ENCODE measurements at regions not wholly inside any gene's neighbourhood (a gene's known extent, or its start where the extent isn't known, plus 50 kb on each side); places are given as distances from the start of the nearest gene placed in this dataset.

DNA sequence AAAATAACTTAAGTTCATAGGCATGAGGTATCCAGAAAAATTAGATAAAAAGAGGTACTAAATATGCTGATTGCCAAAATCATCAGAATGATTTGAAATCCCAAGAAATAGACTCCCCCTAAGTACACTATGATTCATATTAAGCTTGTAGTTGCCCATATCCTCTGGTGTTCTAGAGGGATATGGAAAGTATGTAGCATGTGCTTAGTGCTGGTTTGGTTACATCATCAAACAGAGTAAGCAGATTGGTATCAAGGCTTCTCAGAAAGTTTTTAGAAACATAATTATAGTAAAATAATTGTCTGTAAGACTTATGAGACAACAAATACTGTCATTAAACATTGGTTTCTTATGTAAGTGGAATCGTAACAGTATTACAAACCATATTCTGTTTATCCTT lies 166.4 kb downstream of the FAXC start:
- Histone ChIP-seq H4K91ac (ENCODE audit: insufficient read length, low read depth, low read length) (no peak overlapping the region), H3K23me2 (ENCODE audit: insufficient read length, low read depth, low read length, poor library complexity, severe bottlenecking) (no peaks in the 10 kb centered on the region), H4K20me1 (ENCODE audit: control insufficient read depth, insufficient read depth, insufficient read length) (no peaks in the 10 kb centered on the region), H3K23ac (ENCODE audit: insufficient read length, low read depth, low read length) (no peak overlapping the region), H2BK12ac (ENCODE audit: insufficient read length, low read depth, low read length) (no peak overlapping the region), H3K9ac (ENCODE audit: extremely low read depth, insufficient read length, low read length) (no peak overlapping the region), H2BK5ac (ENCODE audit: insufficient read length, low read length) (no peak overlapping the region), H2AFZ (ENCODE audit: low read length) (no peak overlapping the region), H3K27ac (ENCODE audit: insufficient read length, low read depth, low read length) (no peak overlapping the region), H2AK5ac (ENCODE audit: insufficient read length, low read length) (no peak overlapping the region), H3K14ac (ENCODE audit: insufficient read depth, low read length) (no peak overlapping the region), H3K27me3 (ENCODE audit: insufficient read depth, low read length) (no peaks in the 10 kb centered on the region), H3K9me3 (ENCODE audit: control insufficient read depth, low read depth, low read length) (peaks cover 6% of the 10 kb centered on the region), H3K79me1 (ENCODE audit: insufficient read depth, low read depth, low read length, poor library complexity, severe bottlenecking) (no peaks in the 10 kb centered on the region), H2BK15ac (ENCODE audit: low read depth, low read length) (no peak overlapping the region), H3K4me2 (ENCODE audit: insufficient read depth, insufficient read length, low read length) (no peak overlapping the region), H4K5ac (ENCODE audit: insufficient read length, low read depth, low read length) (no peak overlapping the region), H3K56ac (ENCODE audit: insufficient read length, low read depth, low read length) (no peak overlapping the region), H3K18ac (ENCODE audit: insufficient read length, low read depth, low read length) (no peak overlapping the region), H3T11ph (ENCODE audit: low read length) (no peak overlapping the region), H4K8ac (replicated peaks; ENCODE audit: insufficient read length, low read depth, low read length) (no peak overlapping the region), H3K79me2 (ENCODE audit: insufficient read depth, low read length) (no peaks in the 10 kb centered on the region), H3K4me1 (ENCODE audit: insufficient read depth, low read length) (no peaks in the 10 kb centered on the region; the same call in 1 of the 2 replicates), H2BK120ac (ENCODE audit: low read depth, low read length, poor library complexity, severe bottlenecking) (no peak overlapping the region), H2BK20ac (ENCODE audit: low read depth, low read length, poor library complexity, severe bottlenecking) (no peak overlapping the region), H3K4ac (ENCODE audit: low read depth, low read length) (no peak overlapping the region)
- H3K4me3 Mint-ChIP-seq, result no peak overlapping the region
- TF ChIP-seq, protein P1, sequence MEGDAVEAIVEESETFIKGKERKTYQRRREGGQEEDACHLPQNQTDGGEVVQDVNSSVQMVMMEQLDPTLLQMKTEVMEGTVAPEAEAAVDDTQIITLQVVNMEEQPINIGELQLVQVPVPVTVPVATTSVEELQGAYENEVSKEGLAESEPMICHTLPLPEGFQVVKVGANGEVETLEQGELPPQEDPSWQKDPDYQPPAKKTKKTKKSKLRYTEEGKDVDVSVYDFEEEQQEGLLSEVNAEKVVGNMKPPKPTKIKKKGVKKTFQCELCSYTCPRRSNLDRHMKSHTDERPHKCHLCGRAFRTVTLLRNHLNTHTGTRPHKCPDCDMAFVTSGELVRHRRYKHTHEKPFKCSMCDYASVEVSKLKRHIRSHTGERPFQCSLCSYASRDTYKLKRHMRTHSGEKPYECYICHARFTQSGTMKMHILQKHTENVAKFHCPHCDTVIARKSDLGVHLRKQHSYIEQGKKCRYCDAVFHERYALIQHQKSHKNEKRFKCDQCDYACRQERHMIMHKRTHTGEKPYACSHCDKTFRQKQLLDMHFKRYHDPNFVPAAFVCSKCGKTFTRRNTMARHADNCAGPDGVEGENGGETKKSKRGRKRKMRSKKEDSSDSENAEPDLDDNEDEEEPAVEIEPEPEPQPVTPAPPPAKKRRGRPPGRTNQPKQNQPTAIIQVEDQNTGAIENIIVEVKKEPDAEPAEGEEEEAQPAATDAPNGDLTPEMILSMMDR (conservative IDR thresholded peaks at IDR 0.05), result no peak
- peaks cover 33 to 35% of the 10 kb centered on the region in 2 experiments for H3K9me3 Mint-ChIP-seq
- no peak overlapping the region for H3K27ac Mint-ChIP-seq
- no CpG with 5 or more reads among the region's 1 CpG for WGBS (ENCODE audit: extremely low coverage, insufficient read length, low lambda C conversion rate)
- H3K4me1 Mint-ChIP-seq, result peaks cover 14 to 16% of the 10 kb centered on the region in 2 experiments
- H3K27me3 Mint-ChIP-seq (ENCODE audit: low read depth), result no peaks in the 10 kb centered on the region
- peaks cover 13 to 35% (median 26%) of the 10 kb centered on the region in 3 experiments for H3K36me3 Mint-ChIP-seq (ENCODE audit: insufficient read depth in 1 of 3, low read depth in 3 of 3)
- DNase-seq, result no peak
